Neutrophil (primary cell): ENCODE measurements at regions not wholly inside any gene's neighbourhood (a gene's known extent, or its start where the extent isn't known, plus 50 kb on each side); places are given as distances from the start of the nearest gene placed in this dataset.

Experiments
- H3K27ac ChIP-seq: fragments of 200-600 bp; sonication (generic); 2 replicates; pipeline ENCODE4 v1.5.1; 2016; ENCODE audit warnings: mild to moderate bottlenecking, moderate library complexity
- H3K27me3 ChIP-seq: fragments of 200-600 bp; sonication (generic); 2 replicates; pipeline ENCODE4 v1.6.0; 2016; ENCODE audit warnings: mild to moderate bottlenecking
- H3K36me3 ChIP-seq: fragments of 200-600 bp; sonication (generic); 2 replicates; pipeline ENCODE4 v1.5.1; 2017
- H3K4me1 ChIP-seq, 2 experiments: fragments of 200-600 bp in 1 of 2; sonication (generic) in 1 of 2; 1 replicate in 1 of 2; 2 replicates in 1 of 2; pipeline versions ENCODE4 v1.5.1 to v1.6.1; 2013 to 2016; ENCODE audit warnings: low read depth in 1 of 2, low read length in 1 of 2, mild to moderate bottlenecking in 1 of 2, moderate library complexity in 1 of 2; ENCODE audit not compliant: control insufficient read depth in 1 of 2, insufficient read depth in 1 of 2
- H3K4me3 ChIP-seq, 2 experiments: fragments of 200-600 bp in 1 of 2; sonication (generic) in 1 of 2; 1 replicate in 1 of 2; 2 replicates in 1 of 2; pipeline ENCODE4 v1.5.1; 2013 to 2016; ENCODE audit warnings: low read depth in 1 of 2, low read length in 1 of 2, mild to moderate bottlenecking in 1 of 2, moderate library complexity in 1 of 2
- H3K9me3 ChIP-seq: fragments of 200-600 bp; sonication (generic); 2 replicates; pipeline ENCODE4 v1.5.1; 2016
- TF ChIP-seq, protein P1 (sequence below): fragments of 200-600 bp; sonication (generic); IDR thresholded peaks from 2 replicates; pipeline ENCODE4 v1.5.1; 2016; ENCODE audit warnings: antibody characterized with exemption

DNA sequence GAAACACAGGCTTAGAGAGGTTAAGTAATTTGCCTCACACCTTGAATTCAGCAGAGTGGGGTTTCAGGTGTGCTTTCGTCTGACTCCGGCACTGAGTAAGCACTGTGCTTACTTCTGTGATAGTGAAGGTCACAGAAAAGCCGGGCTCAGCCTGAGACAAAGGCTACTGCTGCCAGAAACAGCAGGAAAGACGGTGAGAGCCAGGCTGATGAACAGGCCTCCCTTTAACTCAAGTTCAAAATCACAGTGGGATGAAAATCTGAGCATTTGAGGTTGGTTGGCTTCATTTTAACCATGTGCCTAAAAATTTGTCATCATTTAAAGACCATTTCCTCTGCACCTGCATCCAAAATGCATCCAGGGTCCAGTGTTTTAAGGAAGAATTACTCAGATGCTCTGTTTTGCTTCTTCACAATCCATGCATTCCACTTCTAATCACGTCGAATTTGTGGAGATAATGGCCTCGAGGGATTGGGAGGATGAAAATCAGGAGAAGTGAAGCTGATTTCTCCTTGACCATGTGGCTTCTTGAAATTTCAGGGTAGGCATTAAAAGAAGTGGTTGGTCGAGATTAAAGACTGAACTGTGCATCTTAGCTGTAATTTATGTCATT, 121.2 kb upstream of the LNX1 start:
- Histone ChIP-seq H3K36me3 (no peaks in the 10 kb centered on the region), H3K27me3 (peaks cover 10% of the 10 kb centered on the region), H3K27ac (no peak overlapping the region), H3K4me1 (no peaks in the 10 kb centered on the region), H3K9me3 (no peaks in the 10 kb centered on the region), H3K4me3 (no peak overlapping the region)
- TF ChIP-seq, protein P1, sequence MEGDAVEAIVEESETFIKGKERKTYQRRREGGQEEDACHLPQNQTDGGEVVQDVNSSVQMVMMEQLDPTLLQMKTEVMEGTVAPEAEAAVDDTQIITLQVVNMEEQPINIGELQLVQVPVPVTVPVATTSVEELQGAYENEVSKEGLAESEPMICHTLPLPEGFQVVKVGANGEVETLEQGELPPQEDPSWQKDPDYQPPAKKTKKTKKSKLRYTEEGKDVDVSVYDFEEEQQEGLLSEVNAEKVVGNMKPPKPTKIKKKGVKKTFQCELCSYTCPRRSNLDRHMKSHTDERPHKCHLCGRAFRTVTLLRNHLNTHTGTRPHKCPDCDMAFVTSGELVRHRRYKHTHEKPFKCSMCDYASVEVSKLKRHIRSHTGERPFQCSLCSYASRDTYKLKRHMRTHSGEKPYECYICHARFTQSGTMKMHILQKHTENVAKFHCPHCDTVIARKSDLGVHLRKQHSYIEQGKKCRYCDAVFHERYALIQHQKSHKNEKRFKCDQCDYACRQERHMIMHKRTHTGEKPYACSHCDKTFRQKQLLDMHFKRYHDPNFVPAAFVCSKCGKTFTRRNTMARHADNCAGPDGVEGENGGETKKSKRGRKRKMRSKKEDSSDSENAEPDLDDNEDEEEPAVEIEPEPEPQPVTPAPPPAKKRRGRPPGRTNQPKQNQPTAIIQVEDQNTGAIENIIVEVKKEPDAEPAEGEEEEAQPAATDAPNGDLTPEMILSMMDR: no peak

DNA sequence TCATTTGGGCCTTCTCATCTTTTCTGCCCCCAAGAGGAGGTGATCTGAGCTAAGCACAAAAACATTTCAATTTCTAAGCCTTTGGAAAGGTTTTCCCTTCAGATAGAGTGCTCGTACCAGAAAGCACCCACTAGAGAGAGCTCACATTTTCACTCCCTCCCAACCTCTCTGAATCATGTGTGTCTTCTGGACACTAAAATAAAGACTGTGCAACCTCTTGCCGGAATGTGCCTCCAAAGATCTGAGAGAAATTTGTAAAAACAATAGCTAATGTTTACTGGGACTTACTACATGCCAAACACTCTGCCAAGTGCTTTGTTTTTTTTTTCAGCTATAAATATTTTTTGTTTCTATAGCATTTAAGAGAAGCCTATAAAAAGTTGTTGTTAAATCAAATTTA, 120.6 kb upstream of the LNX1 start:
- H3K27me3 ChIP-seq: peaks cover 10% of the 10 kb centered on the region
- TF ChIP-seq, protein P1: no peak
- H3K4me1 ChIP-seq: no peaks in the 10 kb centered on the region
- H3K36me3 ChIP-seq: no peaks in the 10 kb centered on the region
- no peak overlapping the region for H3K27ac ChIP-seq
- H3K9me3 ChIP-seq: no peaks in the 10 kb centered on the region
- no peak overlapping the region for H3K4me3 ChIP-seq

DNA sequence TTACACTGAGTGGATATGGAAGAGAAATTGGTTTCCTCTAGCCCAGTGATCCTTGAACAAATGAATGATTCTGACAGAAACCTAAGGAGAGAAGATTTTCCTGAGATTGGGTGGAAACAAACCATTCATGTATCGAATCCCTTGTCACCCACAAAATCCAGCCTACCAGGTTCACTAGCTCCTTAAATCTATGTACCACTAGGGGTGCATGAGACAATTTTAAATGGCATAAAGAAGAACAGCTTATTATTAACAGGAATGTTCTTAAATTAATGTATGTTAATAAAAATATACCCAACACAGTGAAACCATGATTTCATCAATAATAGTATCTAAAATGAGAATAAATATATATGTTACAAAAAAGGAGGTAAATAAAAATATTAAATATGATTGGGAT, 118.4 kb upstream of the LNX1 start:
- Histone ChIP-seq H3K4me1 (no peaks in the 10 kb centered on the region), H3K9me3 (no peaks in the 10 kb centered on the region), H3K36me3 (no peaks in the 10 kb centered on the region), H3K27me3 (no peaks in the 10 kb centered on the region), H3K27ac (no peak overlapping the region), H3K4me3 (no peak overlapping the region)
- TF ChIP-seq, protein P1: no peak

DNA sequence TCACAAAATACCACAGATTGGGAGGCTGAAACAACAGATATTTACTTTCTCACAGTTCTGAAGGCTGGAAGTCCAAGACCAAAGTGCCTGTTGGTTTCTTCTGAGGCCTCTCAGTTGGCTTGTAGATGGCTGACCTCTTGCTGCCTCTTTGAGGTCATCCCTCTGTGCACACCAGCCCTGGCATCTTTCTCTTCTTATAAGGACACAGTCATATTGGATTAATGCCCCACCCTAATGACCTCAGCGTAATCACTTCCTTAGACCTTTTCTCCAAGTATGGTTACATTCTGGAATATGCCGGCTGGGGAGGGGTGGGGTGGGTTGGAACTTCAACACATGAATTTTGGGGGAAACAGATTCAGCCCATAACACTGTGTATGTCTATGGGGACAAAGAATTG, 116.2 kb upstream of the LNX1 start:
- Histone ChIP-seq H3K9me3 (no peaks in the 10 kb centered on the region), H3K27ac (no peak overlapping the region), H3K4me1 (peaks cover 0 to 5% of the 10 kb centered on the region in 2 experiments), H3K4me3 (no peak overlapping the region), H3K27me3 (peaks cover 7% of the 10 kb centered on the region), H3K36me3 (no peaks in the 10 kb centered on the region)
- TF ChIP-seq, protein P1: no peak

DNA sequence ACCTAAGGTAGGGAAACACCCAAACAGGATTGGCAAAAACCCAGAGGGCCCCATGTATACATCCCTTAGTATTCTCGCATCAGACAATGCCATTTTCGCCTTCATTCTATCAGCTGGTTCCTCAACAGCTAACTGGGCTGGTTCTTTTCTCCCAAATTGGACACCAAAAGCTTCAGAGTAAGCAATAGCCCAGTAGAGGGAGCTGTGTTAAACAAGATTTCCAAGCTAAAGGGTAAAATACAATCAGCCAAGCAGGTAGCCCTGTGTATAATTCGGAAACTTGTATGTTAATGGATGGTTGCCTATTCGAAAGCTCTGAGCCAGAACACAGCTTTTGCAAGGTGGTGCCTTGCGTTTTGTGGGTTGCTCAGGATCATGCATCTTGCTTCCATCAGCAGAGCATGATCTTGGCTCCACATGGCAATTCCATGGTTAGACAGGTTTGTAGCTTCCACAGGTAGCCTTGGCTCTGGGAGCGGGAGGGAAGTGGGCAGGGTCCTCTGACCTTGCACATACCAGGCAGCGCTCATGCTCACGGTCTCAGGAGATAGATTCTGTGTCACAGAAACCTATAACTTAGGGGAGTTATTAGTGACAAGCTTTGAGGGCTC, 115.2 kb upstream of the LNX1 start:
- TF ChIP-seq, protein P1: no peak
- Histone ChIP-seq H3K4me3 (no peak overlapping the region), H3K4me1 (peaks cover 0 to 5% of the 10 kb centered on the region in 2 experiments), H3K36me3 (no peaks in the 10 kb centered on the region), H3K27ac (no peak overlapping the region), H3K9me3 (no peaks in the 10 kb centered on the region), H3K27me3 (peaks cover 12% of the 10 kb centered on the region)
